NOMO-1 treated with DMSO at 0.1 percent for 48 hours (cell line): ENCODE measurements at regions not wholly inside any gene's neighbourhood (a gene's known extent, or its start where the extent isn't known, plus 50 kb on each side); places are given as distances from the start of the nearest gene placed in this dataset.
"Not testable (repeated sequence)": the region's sequence is repeated elsewhere in the genome, so short reads cannot be mapped to it uniquely, and the experiment has no call there.

Experiments
- DNase-seq: peaks from one replicate; lab custom pipeline; 2025; ENCODE audit not compliant: unreplicated experiment; lab: John Stamatoyannopoulos, UW

GRCh38 chr2:16415861-16416260 is 249.8 kb downstream of the CYRIA start:
- not testable (repeated sequence) for DNase-seq

DNA sequence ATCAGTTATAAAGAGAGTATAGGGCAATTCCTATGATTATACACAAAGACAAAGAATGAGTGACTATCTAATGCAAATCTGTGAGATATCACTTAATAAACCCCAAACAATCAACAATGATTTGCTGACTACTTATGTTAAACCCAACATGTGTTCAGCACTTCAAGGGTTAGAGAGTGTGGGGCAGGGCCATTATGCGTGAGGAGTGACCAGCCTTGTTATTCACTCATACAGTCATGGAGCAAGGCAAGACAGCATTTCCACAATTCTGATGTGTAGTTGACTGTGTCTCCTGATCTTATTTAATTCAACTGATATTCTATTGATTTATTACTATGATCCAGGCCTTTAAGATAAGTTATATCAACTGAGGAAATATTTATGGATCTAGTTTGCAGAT is 251.7 kb downstream of the CYRIA start:
- DNase-seq: no peak

- no peak for DNase-seq
Measured at GRCh38 chr2:16413285-16413684, 252.3 kb downstream of the CYRIA start.

DNA sequence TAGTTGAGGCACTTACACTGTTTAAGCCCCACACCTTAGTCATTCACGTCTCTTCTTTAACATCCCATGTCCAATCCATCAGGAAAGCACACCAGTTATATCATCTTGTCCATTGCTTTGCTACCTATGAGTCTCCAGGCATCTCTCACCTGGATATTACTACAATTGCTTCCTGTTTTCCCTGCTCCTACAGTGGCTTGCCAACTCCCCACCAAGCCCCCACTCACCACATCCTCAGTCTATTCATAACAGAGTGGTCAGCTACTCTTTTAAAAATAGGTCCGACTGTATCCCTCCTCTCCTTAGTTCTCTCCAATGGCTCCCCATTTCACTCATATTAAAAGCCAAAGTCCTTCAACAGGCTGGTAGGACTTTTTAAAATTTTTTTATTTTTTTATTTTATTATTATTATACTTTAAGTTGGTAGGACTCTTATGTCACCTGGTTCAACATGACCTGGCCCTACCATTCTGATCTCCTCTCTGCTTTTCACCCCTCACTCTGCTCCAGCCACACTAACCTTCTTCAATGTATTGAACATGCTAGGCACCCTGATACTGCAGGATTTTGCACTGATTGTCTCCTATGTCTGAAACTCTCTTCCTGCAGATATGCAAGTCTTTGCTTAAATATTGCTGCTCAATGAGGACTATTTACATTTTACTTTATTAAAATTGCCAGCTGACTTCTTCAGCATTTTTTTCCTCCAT is 253.2 kb downstream of the CYRIA start:
- no peak for DNase-seq

DNA sequence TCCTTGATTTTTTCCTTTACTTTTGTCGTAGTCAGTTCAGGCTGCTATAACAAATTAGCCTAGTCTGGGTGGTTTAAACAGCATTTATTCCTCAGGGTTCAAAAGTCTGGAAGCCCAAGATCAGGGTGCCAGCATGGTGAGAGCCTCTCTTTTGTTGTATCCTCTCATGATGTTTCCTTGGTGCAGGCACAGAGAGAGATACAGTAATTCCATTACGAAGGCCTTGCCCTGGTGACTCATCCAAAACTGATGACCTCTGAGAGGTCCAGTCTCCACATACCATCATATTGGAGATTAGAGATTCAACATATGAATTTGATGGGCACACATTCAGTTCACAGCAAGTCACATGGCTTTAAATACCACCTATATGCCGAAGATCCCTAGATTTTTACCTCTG is 253.8 kb downstream of the CYRIA start:
- DNase-seq: no peak

DNA sequence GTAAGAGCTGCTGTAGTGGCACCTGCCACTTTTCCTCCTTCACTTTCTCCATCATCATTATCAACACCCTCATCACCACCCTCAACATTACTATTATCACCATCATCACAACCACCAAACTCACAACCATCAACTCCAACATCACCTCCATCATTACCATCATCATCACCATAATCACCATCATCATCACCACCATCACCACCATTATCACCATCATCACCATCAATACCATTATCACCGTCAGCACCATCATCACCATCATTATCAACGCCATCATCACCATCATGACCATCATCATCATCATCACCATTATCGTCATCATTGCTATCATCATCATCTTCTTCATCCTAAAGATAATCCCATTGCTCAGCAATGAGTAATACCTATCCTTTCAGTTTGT is 255.8 kb downstream of the CYRIA start:
- no peak for DNase-seq

DNA sequence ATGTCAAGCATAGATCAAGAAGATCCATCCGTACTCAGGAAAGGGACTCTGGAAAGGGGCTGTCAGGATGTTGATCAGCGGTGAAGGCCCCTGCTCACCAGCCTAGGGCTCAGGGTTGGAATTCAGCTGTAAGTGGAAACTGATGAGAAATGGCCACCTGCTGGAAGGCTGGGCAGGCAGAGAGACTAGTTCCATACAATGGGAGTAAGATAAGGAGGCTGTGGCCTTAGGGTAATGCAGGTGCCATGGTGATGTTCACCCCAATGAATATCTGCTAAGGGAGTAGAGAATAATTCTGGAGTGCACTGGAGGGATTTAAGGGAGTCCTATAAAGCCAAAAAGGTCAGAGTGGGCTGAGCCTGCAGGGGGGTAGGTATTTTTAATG is 256.6 kb downstream of the CYRIA start:
- DNase-seq: no peak

GRCh38 chr2:16408331-16409005 is 257.2 kb downstream of the CYRIA start:
- no peak for DNase-seq

GRCh38 chr2:16407358-16407757 is 258.3 kb downstream of the CYRIA start:
- DNase-seq: no peak

DNA sequence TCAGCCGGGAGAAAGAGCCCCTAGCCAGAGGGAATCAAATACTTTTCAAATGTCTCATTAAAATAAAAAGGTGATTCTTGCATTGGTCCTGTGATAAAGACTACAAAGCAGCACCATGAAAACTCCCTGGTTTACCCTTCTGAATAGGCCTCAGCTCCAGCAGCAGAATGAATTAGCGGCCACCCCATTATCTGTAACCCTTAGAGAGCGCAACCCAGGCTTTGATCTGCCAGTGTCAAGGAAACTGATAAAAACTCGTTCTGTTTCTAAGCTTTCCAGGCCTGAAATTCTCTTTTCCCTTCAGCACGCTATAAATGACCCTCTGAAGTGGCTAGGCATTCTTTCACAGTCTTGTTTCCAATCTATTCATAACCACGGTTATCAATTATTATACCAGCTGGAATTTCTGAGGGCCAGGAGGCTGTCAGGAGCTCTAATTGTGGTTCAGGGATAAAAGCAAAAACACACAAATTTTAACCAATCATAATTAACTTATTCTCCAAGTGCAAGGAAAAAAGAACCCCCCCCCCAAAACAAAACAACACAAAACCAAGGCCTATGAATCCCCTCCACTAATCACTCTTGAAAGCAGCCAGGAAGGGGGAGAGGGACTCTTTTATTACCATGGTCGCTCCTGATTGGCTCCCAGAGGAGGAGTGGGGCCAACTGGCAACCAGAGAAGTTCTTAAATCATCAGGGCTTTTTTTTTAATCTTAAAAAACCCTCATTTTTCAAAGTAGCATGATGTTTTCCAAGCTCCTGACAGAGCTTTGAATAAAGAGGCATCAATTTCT is 258.9 kb downstream of the CYRIA start:
- DNase-seq: no peak

DNA sequence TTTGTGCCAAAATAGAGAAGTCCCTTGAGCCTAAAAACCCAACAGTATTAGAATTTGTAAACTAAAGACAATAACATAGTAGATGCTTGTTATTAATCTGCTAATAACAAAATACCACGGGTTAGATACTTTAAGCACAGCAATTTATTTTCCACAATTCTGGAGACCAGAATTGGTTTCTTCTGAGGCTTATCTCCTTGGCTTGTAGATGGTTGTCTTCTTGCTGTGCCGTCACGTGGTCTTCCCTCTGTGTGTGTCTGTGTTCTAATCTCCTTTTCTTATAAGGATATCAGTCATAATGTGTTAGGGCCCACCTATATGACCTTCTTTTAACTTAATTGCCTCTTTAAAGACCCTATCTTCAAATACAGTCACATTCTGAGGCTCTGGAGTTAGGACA is 260.1 kb downstream of the CYRIA start:
- no peak for DNase-seq

DNA sequence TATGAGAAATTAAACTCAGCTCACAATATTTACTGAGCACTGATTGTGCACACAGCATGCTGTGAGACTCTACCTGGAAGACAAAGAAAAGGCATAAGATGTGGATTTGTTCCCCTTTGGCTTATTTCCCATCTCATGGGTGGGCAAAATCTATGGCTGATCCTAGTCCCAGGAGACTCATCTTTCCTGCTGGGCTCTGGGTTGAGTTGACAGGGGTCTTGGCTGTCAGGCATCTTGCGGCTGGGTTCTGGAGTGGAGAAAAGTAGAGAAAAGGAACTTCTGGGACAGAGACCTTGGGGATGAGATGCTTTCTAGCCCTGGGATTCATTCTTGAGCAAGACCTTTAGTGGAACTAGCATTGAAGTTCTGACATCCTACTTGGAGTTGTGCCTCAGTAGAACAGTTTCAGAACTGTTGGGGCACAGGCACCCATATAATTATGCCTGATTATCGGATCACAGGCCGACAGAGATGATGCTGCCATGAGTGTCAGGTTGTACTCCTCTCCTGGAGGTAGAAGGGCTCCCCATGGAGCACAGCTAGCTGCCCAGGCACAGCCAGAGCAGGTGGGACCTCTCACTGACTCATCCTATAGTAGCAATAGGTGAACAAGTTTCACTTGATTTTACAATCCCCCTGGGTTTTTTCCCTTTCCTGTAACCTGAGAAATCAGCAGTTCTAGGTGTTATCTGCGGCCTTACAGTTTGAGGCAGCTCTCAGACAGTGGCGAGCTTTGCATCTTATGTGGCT is 260.9 kb downstream of the CYRIA start:
- DNase-seq: no peak

GRCh38 chr2:16404146-16404545 is 261.5 kb downstream of the CYRIA start:
- no peak for DNase-seq

- no peak for DNase-seq
Measured at GRCh38 chr2:16402891-16403290, 262.7 kb downstream of the CYRIA start.

GRCh38 chr2:16401761-16402300 is 263.8 kb downstream of the CYRIA start:
- no peak for DNase-seq

DNA sequence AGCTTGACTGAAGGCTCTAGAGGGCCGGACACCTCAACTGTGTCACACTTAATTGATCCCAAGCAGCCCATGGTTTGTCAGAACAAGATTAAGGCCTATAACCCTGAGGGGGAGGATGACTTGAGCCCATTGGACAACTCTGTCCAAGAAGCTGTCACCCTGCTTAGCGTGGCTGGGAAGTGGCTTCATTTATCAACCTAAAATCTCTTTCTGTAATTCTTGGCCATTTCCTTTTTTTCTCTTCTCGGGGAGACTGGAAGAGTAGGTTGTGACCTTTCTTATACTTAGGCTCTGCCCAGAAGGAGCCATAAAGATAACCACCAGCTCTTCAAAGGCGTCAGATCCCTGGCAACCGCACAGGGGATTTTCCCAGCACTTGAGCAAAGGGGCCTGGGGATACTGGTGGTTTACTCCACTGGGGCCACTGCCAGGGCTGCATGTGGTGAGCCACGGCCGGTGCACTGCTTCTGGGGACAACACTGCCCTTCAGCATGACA is 265.5 kb downstream of the CYRIA start:
- DNase-seq: no peak

- DNase-seq: no peak
Measured at GRCh38 chr2:16398486-16399043, 267.1 kb downstream of the CYRIA start.

- no peak for DNase-seq
Measured at GRCh38 chr2:16397681-16398475, 267.8 kb downstream of the CYRIA start.

- no peak for DNase-seq
Measured at GRCh38 chr2:16396986-16397385, 268.6 kb downstream of the CYRIA start.

GRCh38 chr2:16396171-16396570 is 269.5 kb downstream of the CYRIA start:
- no peak for DNase-seq
